GM12874 (cell line): ENCODE measurements at regions not wholly inside any gene's neighbourhood (a gene's known extent, or its start where the extent isn't known, plus 50 kb on each side); places are given as distances from the start of the nearest gene placed in this dataset.

Experiments
- CTCF ChIP-seq: IDR thresholded peaks from 2 replicates; pipeline ENCODE4 v1.5.1; 2011; ENCODE audit warnings: low read depth, mild to moderate bottlenecking, control low read depth, low read length, moderate library complexity; ENCODE audit not compliant: insufficient read depth

- no peak for TF ChIP-seq CTCF
Observed at GRCh38 chr1:189880135-189880534, 597.5 kb downstream of the BRINP3 start.

GRCh38 chr1:189899686-189900425 lies 577.8 kb downstream of the BRINP3 start:
- no peak for TF ChIP-seq CTCF

- TF ChIP-seq CTCF, result no peak
Observed at GRCh38 chr1:189904509-189904908, 573.2 kb downstream of the BRINP3 start.

GRCh38 chr1:189908113-189908512 lies 569.6 kb downstream of the BRINP3 start:
- no peak for TF ChIP-seq CTCF

GRCh38 chr1:189921613-189922012 lies 556.1 kb downstream of the BRINP3 start:
- no peak for TF ChIP-seq CTCF

GRCh38 chr1:189927641-189928040 lies 550.0 kb downstream of the BRINP3 start:
- TF ChIP-seq CTCF, result no peak

- TF ChIP-seq CTCF, result no peak
Observed at GRCh38 chr1:189929501-189930099, 548.1 kb downstream of the BRINP3 start.
